OCI-LY7 (cell line): ENCODE measurements at regions not wholly inside any gene's neighbourhood (a gene's known extent, or its start where the extent isn't known, plus 50 kb on each side); places are given as distances from the start of the nearest gene placed in this dataset.

ENCODE experiments used
- BruUV-seq: library from RNA; stranded (reverse); fragments of 400-500 nt; replicated peaks from 2 replicates; lab custom pipeline; 2021; lab: Mats Ljungman, UMichigan
- CTCF ChIA-PET: fragments of 300-600 bp; sonication (Branson Sonifier 250); formaldehyde crosslinking; loops from one replicate; lab custom pipeline; 2022; ENCODE audit warnings: antibody characterized with exemption; ENCODE audit not compliant: unreplicated experiment; lab: Charles Lee
- POLR2A ChIA-PET: fragments of 300-600 bp; sonication (Branson Sonifier 250); formaldehyde crosslinking; loops from one replicate; lab custom pipeline; 2022; ENCODE audit warnings: antibody characterized with exemption; lab: Charles Lee
- DNase-seq: peaks from one replicate; pipeline ENCODE4 v3.0.0-alpha.2; 2015; ENCODE audit warnings: low spot score
- H2AFZ ChIP-seq: fragments of 200-600 bp; sonication (generic), shearing (Covaris generic); 2 replicates; pipeline ENCODE4 v1.6.1; 2014; ENCODE audit warnings: mild to moderate bottlenecking, antibody characterized with exemption, low read length, moderate library complexity
- H3K27ac ChIP-seq: fragments of 200-600 bp; sonication (generic); 2 replicates; pipeline ENCODE4 v1.5.1; 2014; ENCODE audit warnings: mixed run types, low read depth, mild to moderate bottlenecking, moderate library complexity, low read length, inconsistent platforms; ENCODE audit not compliant: poor library complexity, severe bottlenecking
- H3K36me3 ChIP-seq: fragments of 200-600 bp; sonication (generic); 2 replicates; pipeline ENCODE4 v1.6.1; 2014; ENCODE audit warnings: mild to moderate bottlenecking, antibody characterized with exemption, low read length, moderate library complexity, mixed read lengths; ENCODE audit not compliant: insufficient read depth
- H3K4me1 ChIP-seq: fragments of 200-600 bp; sonication (generic); 2 replicates; pipeline ENCODE4 v1.5.1; 2014; ENCODE audit warnings: mild to moderate bottlenecking, low read length; ENCODE audit not compliant: insufficient read depth, poor library complexity, severe bottlenecking
- H3K4me2 ChIP-seq: fragments of 200-600 bp; sonication (generic); 2 replicates; pipeline ENCODE4 v1.6.1; 2014; ENCODE audit warnings: mild to moderate bottlenecking, low read length
- H3K4me3 ChIP-seq: fragments of 200-600 bp; sonication (generic); 2 replicates; pipeline ENCODE4 v1.5.1; 2014; ENCODE audit warnings: mild to moderate bottlenecking, low read depth, low read length; ENCODE audit not compliant: poor library complexity, severe bottlenecking
- H3K79me2 ChIP-seq: fragments of 200-600 bp; sonication (generic); 2 replicates; pipeline ENCODE4 v1.6.1; 2016; ENCODE audit warnings: low read depth, mild to moderate bottlenecking, low read length, moderate library complexity, mixed read lengths; ENCODE audit not compliant: insufficient read depth
- H3K9me2 ChIP-seq: fragments of 200-600 bp; sonication (generic); 2 replicates; pipeline ENCODE4 v1.6.1; 2016; ENCODE audit warnings: mild to moderate bottlenecking, low read length, mixed read lengths; ENCODE audit not compliant: insufficient read depth
- H3K9me3 ChIP-seq: fragments of 200-600 bp; sonication (generic); 2 replicates; pipeline ENCODE4 v1.6.1; 2014; ENCODE audit warnings: mild to moderate bottlenecking, mixed run types, low read length, mixed read lengths
- H4K20me1 ChIP-seq: fragments of 200-600 bp; sonication (generic); 2 replicates; pipeline ENCODE4 v1.6.1; 2014; ENCODE audit warnings: mild to moderate bottlenecking, antibody characterized with exemption, low read length, moderate library complexity, mixed read lengths; ENCODE audit not compliant: insufficient read depth
- EZH2phosphoT487 ChIP-seq: fragments of 200-600 bp; sonication (generic); IDR thresholded peaks from 2 replicates; pipeline ENCODE4 v1.6.1; 2018; ENCODE audit warnings: low read depth, borderline replicate concordance, mild to moderate bottlenecking, mixed run types, antibody characterized with exemption, low read length, moderate library complexity, mixed read lengths
- intact Hi-C: fragments of 100-400 bp; cut with micrococcal nuclease; formaldehyde crosslinking; loops from one replicate; pipeline ENCODE4 v1.10.0; 2022; ENCODE audit not compliant: unreplicated experiment
- TF ChIP-seq, protein P1 (sequence below): fragments of 200-600 bp; sonication (generic); conservative IDR thresholded peaks from 2 replicates; pipeline ENCODE4 v1.5.1; 2014; ENCODE audit warnings: mild to moderate bottlenecking, antibody characterized with exemption, low read length, moderate library complexity, mixed read lengths

DNA sequence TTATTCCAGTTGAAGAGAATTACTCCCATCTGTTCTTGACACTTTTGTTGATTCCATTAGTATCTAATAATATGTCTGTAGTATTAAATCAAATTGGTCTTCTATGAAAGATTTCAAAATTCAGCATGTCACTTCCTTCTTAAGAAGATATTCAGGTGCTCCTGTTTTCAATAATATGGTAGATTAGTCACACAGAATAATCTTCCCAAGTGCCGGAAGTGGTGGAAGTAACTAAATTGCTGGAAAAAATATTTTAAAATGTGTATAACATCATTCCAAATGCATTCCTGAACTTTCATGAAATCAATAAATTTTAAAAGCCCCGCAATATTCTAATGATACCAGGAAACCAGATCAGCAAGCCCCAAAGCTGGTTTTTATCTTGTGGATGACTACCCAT is 281.3 kb downstream of the EPM2A start:
- BruUV-seq: no TSS peak
- ChIA-PET POLR2A (no interaction called here), CTCF (no interaction called here)
- Histone ChIP-seq H3K4me1 (no peaks in the 10 kb centered on the region), H3K4me3 (no peak overlapping the region), H3K36me3 (no peaks in the 10 kb centered on the region), H2AFZ (no peak overlapping the region), H4K20me1 (no peaks in the 10 kb centered on the region), H3K9me3 (no peaks in the 10 kb centered on the region), H3K4me2 (no peak overlapping the region), H3K9me2 (no peaks in the 10 kb centered on the region), H3K27ac (no peak overlapping the region), H3K79me2 (no peaks in the 10 kb centered on the region)
- TF ChIP-seq EZH2phosphoT487: no peak
- TF ChIP-seq, protein P1, sequence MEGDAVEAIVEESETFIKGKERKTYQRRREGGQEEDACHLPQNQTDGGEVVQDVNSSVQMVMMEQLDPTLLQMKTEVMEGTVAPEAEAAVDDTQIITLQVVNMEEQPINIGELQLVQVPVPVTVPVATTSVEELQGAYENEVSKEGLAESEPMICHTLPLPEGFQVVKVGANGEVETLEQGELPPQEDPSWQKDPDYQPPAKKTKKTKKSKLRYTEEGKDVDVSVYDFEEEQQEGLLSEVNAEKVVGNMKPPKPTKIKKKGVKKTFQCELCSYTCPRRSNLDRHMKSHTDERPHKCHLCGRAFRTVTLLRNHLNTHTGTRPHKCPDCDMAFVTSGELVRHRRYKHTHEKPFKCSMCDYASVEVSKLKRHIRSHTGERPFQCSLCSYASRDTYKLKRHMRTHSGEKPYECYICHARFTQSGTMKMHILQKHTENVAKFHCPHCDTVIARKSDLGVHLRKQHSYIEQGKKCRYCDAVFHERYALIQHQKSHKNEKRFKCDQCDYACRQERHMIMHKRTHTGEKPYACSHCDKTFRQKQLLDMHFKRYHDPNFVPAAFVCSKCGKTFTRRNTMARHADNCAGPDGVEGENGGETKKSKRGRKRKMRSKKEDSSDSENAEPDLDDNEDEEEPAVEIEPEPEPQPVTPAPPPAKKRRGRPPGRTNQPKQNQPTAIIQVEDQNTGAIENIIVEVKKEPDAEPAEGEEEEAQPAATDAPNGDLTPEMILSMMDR: no peak
- intact Hi-C loops: no loop called here
- no peak for DNase-seq

GRCh38 chr6:145457556-145457955 is 277.8 kb downstream of the EPM2A start:
- Histone ChIP-seq H3K4me3 (no peak overlapping the region), H3K36me3 (no peaks in the 10 kb centered on the region), H2AFZ (no peak overlapping the region), H3K9me3 (no peaks in the 10 kb centered on the region), H3K4me2 (no peak overlapping the region), H4K20me1 (no peaks in the 10 kb centered on the region), H3K27ac (no peak overlapping the region), H3K4me1 (no peaks in the 10 kb centered on the region), H3K9me2 (no peaks in the 10 kb centered on the region), H3K79me2 (no peaks in the 10 kb centered on the region)
- DNase-seq: no peak
- BruUV-seq: no TSS peak
- ChIA-PET CTCF (no interaction called here), POLR2A (no interaction called here)
- TF ChIP-seq EZH2phosphoT487: no peak
- TF ChIP-seq, protein P1: no peak
- intact Hi-C loops: no loop called here

GRCh38 chr6:145468534-145468933 is 266.8 kb downstream of the EPM2A start:
- Histone ChIP-seq H3K9me3 (no peaks in the 10 kb centered on the region), H3K4me3 (no peak overlapping the region), H3K36me3 (no peaks in the 10 kb centered on the region), H2AFZ (no peak overlapping the region), H3K4me2 (no peak overlapping the region), H3K9me2 (no peaks in the 10 kb centered on the region), H4K20me1 (no peaks in the 10 kb centered on the region), H3K79me2 (no peaks in the 10 kb centered on the region), H3K27ac (no peak overlapping the region), H3K4me1 (no peaks in the 10 kb centered on the region)
- CTCF ChIA-PET: no interaction called here
- no TSS peak for BruUV-seq
- POLR2A ChIA-PET: no interaction called here
- no peak for TF ChIP-seq EZH2phosphoT487
- no peak for DNase-seq
- intact Hi-C loops: no loop called here
